NOMO-1 treated with DMSO at 0.1 percent for 48 hours (cell line): ENCODE measurements at regions not wholly inside any gene's neighbourhood (a gene's known extent, or its start where the extent isn't known, plus 50 kb on each side); places are given as distances from the start of the nearest gene placed in this dataset.
"Not testable (repeated sequence)": the region's sequence is repeated elsewhere in the genome, so short reads cannot be mapped to it uniquely, and the experiment has no call there.

Experiments used
- DNase-seq: peaks from one replicate; lab custom pipeline; 2025; ENCODE audit not compliant: unreplicated experiment; lab: John Stamatoyannopoulos, UW

- DNase-seq: no peak
Measured at GRCh38 chr12:17361224-17361623, 728.8 kb downstream of the RERGL start.

DNA sequence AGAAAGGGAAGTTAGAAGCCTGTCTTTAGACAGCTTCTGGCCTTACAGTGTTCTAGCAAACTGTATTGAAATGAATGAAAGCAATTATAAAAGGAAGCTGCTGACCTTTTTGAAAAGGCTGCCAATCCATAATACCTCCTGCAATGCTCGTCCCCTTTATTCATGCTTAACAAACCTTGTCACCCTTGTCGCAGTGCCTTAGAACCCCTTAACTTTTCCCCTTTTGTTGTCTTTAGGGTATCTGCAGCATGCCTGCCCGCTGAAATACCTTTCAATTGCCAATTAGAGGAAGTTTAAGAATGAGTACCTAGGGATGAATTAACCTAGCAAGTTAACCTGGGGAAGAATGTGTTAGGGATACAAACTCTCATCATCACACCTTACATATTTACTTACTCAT, 731.2 kb downstream of the RERGL start:
- DNase-seq: peak; percentile 53

DNA sequence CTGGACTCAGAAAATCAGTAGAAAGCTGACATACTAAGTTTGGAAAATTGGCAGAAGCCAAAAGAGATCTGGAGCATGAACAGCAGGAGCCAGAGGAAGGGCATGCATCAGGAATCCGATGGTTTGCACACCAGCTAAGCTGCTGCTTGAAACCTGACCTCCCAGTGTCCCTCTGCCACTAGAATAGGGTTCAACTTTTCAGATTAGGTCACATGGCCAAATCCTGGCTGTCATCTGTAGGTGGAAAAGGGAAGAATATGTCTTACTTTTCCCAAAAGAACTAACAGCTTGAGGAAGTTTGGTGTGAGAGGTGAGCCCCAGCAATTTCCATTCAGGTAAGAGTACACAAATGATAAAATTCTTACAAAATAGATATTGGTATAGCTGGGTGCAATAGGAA, 732.6 kb downstream of the RERGL start:
- DNase-seq: no peak

GRCh38 chr12:17352164-17352563, 737.8 kb downstream of the RERGL start:
- DNase-seq: peak; percentile 11

DNA sequence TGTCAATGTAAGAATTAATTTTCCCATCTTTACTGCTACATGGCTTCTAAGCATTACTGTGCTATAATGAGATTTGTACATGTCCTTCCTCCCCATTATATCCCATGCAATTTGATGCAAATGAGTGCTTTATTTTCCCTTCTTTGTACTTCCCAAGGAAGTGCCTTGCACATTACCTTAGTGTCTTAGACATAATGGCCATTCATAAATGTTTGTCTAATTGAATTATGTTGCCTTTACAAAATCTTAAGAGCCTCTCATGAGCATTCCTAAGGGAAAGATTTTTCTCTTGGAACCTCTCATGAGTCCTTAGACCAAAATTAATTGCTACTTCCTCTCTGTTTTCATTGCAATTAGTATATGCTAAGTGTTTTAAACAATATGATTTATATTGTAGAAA, 741.7 kb downstream of the RERGL start:
- DNase-seq: no peak

DNA sequence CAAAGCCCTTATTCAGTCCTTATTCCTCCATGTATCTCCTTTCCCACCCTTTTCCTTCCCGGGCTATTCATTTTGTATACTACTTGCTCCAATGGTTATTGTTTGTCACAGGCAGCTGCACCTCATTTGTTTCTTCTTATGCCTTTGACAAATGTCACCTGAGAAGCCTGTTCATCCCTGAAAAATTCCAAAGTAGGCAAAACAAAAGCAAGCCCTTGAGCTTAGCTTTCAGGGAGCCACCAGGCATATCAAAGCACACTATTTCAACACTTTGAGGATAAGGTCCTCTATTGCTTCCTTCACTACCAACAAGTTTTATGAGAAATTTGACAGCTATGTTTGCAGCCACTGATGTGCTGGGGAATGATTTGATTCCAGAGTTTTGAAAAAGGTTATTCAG, 738.7 kb upstream of the LMO3 start:
- no peak for DNase-seq

DNA sequence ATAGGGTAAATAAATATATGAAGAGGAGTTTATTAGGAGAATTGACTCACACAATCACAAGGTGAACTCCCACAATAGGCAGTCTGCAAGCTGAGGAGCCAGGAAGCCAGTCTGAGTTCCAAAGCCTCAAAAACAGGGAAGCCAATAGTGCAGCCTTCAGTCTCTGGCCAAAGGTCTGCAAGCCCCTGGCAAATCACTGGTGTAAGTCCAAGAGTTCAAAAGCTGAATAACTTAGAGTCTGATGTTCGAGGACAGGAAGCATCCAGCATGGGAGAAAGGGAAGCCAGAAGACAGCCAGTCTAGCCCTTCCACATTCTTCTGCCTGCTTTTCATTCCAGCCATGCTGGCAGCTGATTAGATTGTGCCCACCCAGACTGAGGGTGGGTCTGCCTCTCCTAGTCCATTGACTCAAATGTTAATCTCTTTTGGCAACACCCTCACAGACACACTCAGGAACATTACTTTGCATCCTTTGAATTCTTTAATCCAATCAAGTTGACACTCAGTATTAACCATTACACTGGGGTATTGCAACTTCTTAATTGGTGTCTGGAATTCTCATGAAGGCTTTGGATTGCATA, 736.5 kb upstream of the LMO3 start:
- no peak for DNase-seq

DNA sequence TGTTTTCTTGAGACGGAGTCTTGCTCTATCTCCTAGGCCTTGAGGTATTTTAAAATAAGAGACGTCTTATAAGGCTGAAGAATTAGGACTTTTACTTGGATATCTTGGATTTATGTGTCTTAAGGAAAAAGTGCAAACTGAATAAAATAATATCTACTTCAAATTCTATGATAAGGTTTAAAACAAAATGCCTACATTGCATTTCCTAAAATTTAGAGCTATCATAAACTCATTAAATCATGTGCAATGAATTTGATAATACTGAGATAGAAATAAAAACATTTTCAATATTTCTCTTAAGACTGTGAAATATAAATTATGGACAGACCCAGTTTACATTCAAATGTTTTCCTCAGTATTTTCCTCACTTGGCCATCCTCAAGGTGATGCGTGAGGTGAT, 729.5 kb upstream of the LMO3 start:
- DNase-seq: no peak

DNA sequence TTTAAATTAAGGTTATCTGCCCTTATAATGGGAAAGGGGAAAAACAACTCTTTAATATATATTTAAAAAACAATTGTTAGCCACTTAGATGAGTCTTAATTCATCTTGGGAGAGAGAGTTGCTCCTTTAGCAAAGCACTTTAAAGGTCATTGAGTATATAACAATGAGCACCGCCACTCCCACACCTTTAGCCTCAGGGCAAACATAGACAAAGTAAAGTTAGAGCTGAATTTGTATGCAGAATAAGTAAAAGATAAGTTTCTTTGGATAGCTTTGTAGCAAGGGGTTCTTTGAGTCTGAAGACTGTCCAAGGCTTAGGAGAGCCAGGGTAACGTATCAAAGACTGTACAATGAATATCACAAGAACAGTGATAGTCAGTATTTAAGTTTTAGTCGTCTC, 728.8 kb upstream of the LMO3 start:
- no peak for DNase-seq

DNA sequence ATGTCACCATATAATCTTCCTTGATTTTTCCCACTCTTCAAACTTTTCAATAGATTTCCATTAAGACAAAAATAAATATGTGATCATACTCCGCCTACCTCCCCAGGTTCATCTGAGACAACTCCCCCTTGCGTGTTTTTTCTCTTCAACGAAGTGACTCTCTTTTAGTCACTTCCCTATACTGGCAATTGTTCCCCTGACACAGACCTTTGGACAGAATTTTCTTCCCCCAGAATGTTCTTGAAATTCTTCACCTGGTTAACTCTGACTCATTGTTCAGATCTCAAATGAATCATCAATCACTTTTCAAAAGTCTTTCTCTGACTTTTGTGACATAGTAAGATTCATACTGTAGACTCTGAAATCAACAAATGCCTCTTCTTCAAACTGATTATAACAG, 727.3 kb upstream of the LMO3 start:
- DNase-seq: no peak

GRCh38 chr12:17326649-17327048, 720.7 kb upstream of the LMO3 start:
- no peak for DNase-seq

GRCh38 chr12:17322090-17322489, 716.1 kb upstream of the LMO3 start:
- DNase-seq: no peak

- DNase-seq: no peak
Measured at GRCh38 chr12:17304503-17305347, 698.8 kb upstream of the LMO3 start.

DNA sequence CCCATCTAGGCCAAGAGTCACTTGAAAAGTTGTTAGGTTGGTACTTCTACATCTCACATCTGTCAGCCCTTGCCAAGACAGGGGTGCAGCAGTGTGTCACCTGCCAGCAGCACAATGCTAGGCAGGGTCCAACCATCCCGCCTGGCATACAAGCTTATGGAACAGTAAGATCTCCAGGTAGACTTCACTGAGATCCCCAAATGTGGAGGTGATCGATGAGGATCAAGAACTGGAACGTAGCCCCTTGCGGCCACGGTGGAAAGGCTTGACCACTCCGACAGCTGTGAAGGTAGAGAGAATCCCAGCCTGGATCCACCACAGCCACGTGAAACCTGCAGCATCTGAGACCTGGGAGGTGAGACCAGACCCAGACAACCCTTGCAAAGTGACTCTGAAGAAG, 696.0 kb upstream of the LMO3 start:
- no peak for DNase-seq

DNA sequence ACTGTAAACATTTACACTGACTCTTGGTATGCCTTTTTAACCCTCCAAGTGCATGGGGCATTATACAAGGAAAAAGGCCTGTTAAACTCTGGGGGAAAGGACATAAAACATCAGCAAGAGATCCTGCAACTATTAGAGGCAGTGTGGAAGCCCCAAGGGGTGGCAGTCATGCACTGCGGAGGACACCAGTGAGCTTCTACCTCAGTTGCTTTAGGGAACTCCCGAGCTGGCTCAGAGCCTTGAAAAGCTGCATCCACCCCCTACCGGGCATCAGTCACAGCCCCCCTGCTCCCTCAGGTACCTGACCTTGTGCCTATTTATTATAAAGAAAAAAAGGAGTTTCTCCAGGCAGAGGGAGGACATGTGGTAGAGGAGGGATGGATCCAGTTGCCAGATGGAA, 695.6 kb upstream of the LMO3 start:
- DNase-seq: no peak

DNA sequence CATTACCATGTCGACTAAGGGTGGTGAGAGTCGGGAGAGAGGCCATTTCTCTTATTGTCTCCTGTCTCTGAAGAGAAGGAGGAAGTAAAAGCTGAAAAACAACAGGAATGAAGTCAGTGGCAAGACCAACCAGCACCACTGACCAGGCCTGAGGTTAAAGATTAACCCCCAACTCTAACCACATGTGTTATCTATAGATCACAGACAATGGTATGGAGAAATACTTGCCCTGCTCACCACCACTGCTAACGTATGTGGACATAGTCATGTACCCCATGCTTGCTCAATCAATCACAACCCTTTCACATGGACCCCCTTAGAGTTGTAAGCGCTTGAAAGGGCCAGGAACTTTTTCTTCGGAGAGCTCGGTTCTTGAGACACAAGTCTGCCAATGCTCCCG, 690.9 kb upstream of the LMO3 start:
- no peak for DNase-seq

DNA sequence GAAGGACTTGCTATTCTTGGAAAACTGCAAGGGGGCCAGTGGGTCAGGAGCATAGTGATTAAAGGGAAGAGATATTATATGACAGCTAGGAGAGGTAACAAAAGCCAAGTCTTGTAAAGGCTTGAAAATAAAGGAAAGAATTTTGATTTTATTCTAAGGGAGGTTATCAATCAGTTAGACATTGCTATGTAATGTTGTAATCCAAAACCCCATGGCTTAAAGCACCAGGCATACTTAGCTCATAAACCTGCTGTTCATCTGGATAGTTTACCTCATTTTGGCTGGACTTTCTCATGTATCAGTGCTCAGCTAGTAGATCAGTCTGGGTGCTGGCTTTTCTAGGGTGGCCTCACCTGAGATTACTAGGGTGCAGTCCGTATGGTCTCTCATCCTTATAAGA, 680.9 kb upstream of the LMO3 start:
- DNase-seq: no peak

- DNase-seq: no peak
Measured at GRCh38 chr12:17284873-17285272, 678.9 kb upstream of the LMO3 start.

- DNase-seq: no peak
Measured at GRCh38 chr12:17283563-17283962, 677.6 kb upstream of the LMO3 start.

DNA sequence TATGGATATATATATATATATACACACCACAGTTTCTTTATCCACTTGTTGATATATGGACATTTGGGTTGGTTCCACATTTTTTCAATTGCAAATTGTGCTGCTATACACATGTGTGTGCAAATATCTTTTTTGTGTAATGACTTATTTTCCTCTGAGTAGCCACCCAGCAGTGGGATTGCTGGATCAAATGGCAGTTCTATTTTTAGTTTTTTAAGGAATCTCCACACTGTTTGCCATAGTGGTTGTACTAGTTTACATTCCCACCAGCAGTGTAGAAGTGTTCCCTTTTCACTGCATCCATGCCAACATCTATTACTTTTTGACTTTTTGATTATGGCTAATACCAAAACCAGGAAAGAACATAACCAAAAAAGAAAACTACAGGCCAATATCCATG, 676.2 kb upstream of the LMO3 start:
- not testable (repeated sequence) for DNase-seq

- DNase-seq: no peak
Measured at GRCh38 chr12:17278946-17279345, 673.0 kb upstream of the LMO3 start.

- no peak for DNase-seq
Measured at GRCh38 chr12:17276196-17276595, 670.2 kb upstream of the LMO3 start.

DNA sequence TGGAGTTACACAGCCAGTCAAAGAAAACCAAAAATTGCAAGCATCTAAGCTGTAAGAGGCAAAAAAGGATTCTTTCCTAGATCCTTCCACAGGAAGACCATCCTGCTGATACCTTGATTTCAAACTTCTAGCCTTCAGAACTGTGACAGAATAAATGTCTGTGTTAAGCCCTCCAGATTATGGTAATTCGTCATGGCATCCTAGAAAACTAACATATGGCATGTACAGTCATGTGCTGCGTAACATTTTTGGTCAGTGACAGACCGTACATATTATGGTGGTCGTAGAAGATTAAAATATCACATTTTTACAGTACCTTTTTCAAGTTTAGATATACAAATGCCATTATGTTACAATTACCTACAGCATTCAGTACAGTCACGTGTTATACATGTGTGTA, 660.9 kb upstream of the LMO3 start:
- no peak for DNase-seq
